Stomach smooth muscle (tissue), 2 donors: ENCODE measurements at regions not wholly inside any gene's neighbourhood (a gene's known extent, or its start where the extent isn't known, plus 50 kb on each side); places are given as distances from the start of the nearest gene placed in this dataset.
"Not testable (repeated sequence)": the region's sequence is repeated elsewhere in the genome, so short reads cannot be mapped to it uniquely, and the experiment has no call there.

Source experiments
- H3K27ac ChIP-seq: one replicate; pipeline ENCODE4 v1.7.0; 2013; ENCODE audit warnings: mild to moderate bottlenecking, low read length, inconsistent platforms
- H3K27me3 ChIP-seq, 2 donors: one replicate each; pipeline ENCODE4 v1.7.0; 2013; ENCODE audit warnings: low read length in 2 of 2; ENCODE audit not compliant: insufficient read depth in 2 of 2, control insufficient read depth in 1 of 2
- H3K36me3 ChIP-seq, 2 donors: one replicate each; pipeline ENCODE4 v1.7.0; 2013; ENCODE audit warnings: low read length in 2 of 2; ENCODE audit not compliant: control insufficient read depth in 2 of 2, insufficient read depth in 2 of 2
- H3K4me1 ChIP-seq: one replicate; pipeline ENCODE4 v1.7.0; 2013; ENCODE audit warnings: low read length; ENCODE audit not compliant: control insufficient read depth, insufficient read depth
- H3K4me3 ChIP-seq, 2 donors: one replicate each; pipeline ENCODE4 v1.7.0; 2013; ENCODE audit warnings: low read length in 2 of 2
- H3K9ac ChIP-seq, 2 donors: one replicate each; pipeline ENCODE4 v1.7.0; 2013; ENCODE audit warnings: low read length in 2 of 2, mild to moderate bottlenecking in 1 of 2
- H3K9me3 ChIP-seq, 2 donors: one replicate each; pipeline ENCODE4 v1.7.0; 2013; ENCODE audit warnings: low read length in 2 of 2; ENCODE audit not compliant: control insufficient read depth in 2 of 2
- donor health status: healthy.
- donor health status: Pancreatic carcinoma.

DNA sequence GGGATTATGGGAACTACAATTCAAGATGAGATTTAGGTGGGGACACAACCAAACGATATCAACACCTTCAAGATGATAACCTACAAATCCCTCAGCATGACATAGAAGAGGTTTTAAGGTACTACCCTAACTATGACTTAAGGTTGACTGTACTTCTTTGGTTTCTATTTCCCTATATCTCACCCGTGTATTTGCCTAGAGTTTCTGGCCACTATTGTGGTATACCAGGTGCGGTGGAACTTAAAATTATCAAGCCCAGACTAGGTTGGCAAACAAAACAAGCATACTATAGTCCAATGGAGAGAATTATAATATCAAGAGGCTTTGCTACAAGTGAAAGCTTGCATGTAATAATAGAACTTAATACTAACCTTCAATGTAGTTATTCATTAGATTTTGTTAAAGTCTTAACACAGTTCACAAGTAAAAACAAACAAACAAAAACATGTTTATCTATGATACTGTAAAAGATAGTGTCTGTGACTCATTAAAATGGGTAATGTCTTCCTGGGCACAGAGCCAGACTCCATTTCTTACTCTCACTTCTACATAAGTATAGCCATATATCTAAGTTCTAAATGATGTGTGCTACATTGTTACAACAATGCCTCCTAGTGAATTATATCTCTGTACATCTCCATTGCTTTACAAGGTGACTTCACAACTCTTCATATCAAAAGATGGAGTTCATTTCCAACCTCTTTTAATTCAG lies 479.1 kb downstream of the ZBBX start:
- no peaks in the 10 kb centered on the region for H3K9me3 ChIP-seq
- H3K4me1 ChIP-seq: no peaks in the 10 kb centered on the region
- H3K9ac ChIP-seq: no peak overlapping the region
- H3K27me3 ChIP-seq: no peaks in the 10 kb centered on the region
- H3K4me3 ChIP-seq: no peak overlapping the region
- no peaks in the 10 kb centered on the region for H3K36me3 ChIP-seq
- H3K27ac ChIP-seq: no peak overlapping the region

DNA sequence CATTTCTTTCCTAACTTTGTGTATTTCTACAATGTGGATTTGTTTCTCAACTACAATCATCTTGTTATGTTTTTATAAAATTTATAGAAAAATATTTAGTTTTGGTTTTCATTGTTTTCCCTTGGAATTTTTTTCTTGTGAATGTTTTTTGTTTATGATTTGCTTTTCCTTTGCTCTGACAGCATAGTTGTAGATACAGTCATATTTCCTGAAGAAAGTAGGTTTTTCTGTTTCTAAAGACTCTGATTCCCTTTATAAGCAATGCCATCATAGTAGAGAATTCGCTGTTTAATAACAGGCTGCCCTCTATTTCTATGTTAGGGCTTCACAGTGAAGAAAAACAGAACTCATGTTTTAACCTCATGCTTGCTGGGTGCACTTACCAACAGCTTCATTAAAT lies 482.3 kb downstream of the ZBBX start:
- no peak overlapping the region for H3K27ac ChIP-seq
- H3K9me3 ChIP-seq: no peaks in the 10 kb centered on the region
- H3K27me3 ChIP-seq: no peaks in the 10 kb centered on the region
- no peaks in the 10 kb centered on the region for H3K4me1 ChIP-seq
- H3K4me3 ChIP-seq: no peak overlapping the region
- no peaks in the 10 kb centered on the region for H3K36me3 ChIP-seq
- H3K9ac ChIP-seq: no peak overlapping the region

DNA sequence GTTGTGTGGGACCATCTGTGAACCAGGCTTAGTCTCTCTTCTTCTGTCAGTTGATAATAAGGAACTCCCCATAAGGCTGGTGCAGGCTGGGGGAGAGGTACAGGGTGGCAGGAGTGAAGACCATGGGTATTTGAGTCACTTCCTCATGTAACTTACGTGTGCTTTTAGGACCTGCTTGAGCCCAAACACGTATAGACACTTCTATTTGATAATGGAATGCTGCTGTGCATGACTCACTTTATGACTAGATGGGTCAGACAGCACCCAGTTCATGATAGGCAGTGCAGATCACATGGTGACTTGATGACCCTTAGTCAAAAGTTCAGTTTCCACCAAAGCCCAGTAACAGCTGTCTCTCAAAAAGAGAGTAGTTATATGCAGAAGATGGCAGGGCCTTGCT lies 490.9 kb downstream of the ZBBX start:
- Histone ChIP-seq H3K27ac (no peak overlapping the region), H3K4me1 (no peaks in the 10 kb centered on the region), H3K36me3 (no peaks in the 10 kb centered on the region), H3K4me3 (no peak overlapping the region), H3K27me3 (no peaks in the 10 kb centered on the region), H3K9ac (no peak overlapping the region), H3K9me3 (peaks cover 0 to 3% of the 10 kb centered on the region in 2 donors)

DNA sequence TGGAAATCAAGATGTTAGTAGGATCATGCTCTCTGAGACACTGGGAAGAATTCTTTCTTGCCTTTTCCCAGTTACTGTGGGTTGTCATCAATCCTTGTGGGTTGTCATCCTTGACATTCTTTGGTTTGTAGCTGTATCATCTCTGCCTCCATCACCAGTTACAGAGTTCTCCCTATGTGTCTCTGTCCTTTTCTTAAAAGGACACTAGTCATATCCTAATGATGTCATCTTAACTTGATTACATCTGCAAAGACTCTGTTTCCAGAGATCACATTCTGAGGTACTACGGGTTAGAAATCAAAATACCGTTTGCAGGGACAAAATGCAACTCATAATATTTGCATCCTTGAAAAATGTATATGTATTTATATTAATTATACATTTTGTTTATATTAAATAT lies 500.4 kb downstream of the ZBBX start:
- no peak overlapping the region for H3K9ac ChIP-seq
- H3K27ac ChIP-seq: no peak overlapping the region
- H3K4me3 ChIP-seq: no peak overlapping the region
- no peaks in the 10 kb centered on the region for H3K4me1 ChIP-seq
- no peaks in the 10 kb centered on the region for H3K9me3 ChIP-seq
- no peaks in the 10 kb centered on the region for H3K36me3 ChIP-seq
- H3K27me3 ChIP-seq: no peaks in the 10 kb centered on the region

DNA sequence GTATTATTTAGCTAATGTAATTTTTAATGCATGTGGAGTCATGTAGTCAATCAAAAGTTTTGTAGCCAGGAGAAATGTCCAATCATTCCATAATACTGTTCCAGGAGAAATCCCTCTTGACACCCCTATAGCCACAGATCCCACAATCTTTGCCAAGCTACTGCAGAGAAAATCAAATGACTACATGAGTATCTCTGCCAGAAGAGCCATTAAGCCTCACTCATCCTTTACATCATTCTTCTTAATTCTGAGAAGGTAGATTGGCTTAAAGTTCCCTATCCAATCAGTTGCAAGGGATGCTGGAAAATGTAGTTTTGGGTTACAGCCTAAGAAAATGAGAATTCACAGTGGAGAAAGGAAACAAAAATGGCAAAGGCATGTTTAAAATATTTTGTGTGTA lies 502.1 kb downstream of the ZBBX start:
- Histone ChIP-seq H3K4me3 (no peak overlapping the region), H3K4me1 (no peaks in the 10 kb centered on the region), H3K9ac (no peak overlapping the region)

DNA sequence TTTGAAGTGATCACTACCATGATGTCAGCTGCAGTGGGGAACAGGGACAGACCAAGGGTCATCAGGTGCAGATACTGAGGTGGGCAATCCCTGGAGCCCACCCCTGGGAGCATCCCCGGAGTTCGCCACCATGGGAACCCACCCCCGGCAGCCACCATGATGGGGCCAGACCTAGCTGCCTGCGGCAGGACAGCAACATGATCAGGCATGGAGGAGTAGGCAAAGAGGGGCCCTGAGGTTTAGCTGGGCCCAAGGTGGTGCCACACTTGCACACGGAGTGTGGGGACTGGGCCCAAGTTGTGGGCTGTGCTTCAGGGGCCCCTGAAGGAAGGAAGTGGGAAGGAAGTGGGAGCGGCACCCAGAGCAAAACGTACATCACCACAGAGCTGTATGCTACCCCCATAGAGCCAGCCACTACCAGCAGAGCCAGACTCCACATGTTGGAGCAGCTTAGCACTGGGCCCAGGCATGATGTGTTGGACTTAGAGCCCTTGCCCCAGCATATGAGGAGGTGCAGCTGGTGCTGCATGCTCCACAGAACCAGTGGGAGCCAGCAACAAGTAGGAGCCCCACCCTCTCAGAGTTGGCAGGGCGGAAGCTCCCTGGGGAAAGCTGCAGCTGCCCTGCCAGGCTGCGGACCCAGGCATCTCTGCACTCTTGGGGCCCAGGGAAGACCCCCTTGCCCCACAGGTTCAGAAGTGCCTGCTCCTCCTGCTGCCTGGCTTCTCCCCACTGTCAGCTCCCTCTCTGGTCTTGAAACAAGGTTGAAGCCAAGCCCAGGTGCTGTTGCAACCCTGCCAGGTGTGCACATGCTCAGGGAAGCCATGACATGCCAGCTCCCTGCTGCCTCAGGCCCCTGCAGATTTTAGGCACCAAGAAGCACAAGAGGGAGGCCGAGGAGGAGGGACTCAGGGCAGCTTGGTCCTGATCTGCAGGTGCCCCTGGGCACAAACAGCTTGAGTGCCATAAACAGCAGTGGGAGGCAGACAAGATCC lies 515.3 kb downstream of the ZBBX start:
- no peaks in the 10 kb centered on the region for H3K27me3 ChIP-seq
- no peaks in the 10 kb centered on the region for H3K36me3 ChIP-seq
- H3K9ac ChIP-seq: no peak overlapping the region
- H3K9me3 ChIP-seq: peaks cover 0 to 3% of the 10 kb centered on the region in 2 donors
- H3K4me3 ChIP-seq: no peak overlapping the region
- H3K4me1 ChIP-seq: no peaks in the 10 kb centered on the region
- H3K27ac ChIP-seq: no peak overlapping the region

More for the DNA sequence above, 502.1 kb downstream of the ZBBX start:
- H3K36me3 ChIP-seq: no peaks in the 10 kb centered on the region
- H3K27ac ChIP-seq: no peak overlapping the region
- no peaks in the 10 kb centered on the region for H3K9me3 ChIP-seq
- H3K27me3 ChIP-seq: no peaks in the 10 kb centered on the region

DNA sequence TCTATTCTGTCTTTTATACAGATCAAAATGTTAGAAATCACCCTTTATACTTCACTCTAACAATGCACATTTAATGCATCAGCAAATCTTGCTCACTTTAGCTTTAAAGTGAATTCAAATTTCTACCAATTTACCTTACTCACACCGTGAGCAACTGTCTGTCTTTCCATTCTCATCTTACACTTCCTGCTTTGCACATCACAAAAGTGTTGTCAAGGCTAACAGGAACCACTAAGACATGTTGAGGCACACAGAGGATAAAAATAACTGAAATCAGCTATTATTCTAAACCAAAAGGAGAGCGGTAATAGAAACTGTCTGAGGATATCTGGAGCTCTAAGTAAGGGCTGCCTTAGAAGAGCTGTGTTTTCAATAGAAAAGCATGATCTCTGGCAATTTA lies 519.9 kb downstream of the ZBBX start:
- no peaks in the 10 kb centered on the region for H3K36me3 ChIP-seq
- no peaks in the 10 kb centered on the region for H3K4me1 ChIP-seq
- peaks cover 0 to 3% of the 10 kb centered on the region in 2 donors for H3K9me3 ChIP-seq

DNA sequence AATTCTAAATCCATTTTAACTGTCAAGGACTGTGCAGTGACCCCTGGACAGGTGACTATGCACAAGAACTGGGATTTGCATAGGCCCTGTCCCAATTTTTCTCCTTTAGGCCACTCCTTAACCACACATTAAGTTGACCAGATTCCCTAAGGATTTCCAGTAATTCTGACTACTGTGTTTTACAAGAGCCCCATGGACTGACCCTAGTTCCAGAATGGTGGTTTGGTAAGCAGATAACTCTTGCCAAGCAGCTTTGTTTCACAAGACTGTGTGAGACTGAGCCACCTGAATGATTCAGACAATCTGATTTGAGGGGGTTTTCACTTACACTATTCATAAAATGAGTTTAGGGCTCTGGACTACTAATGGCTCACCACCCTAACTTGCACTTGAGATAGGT lies 535.8 kb downstream of the ZBBX start:
- H3K27me3 ChIP-seq: no peaks in the 10 kb centered on the region
- H3K9ac ChIP-seq: no peak overlapping the region
- H3K9me3 ChIP-seq: no peaks in the 10 kb centered on the region
- no peaks in the 10 kb centered on the region for H3K4me1 ChIP-seq
- no peaks in the 10 kb centered on the region for H3K36me3 ChIP-seq
- no peak overlapping the region for H3K27ac ChIP-seq
- no peak overlapping the region for H3K4me3 ChIP-seq

More for the DNA sequence above, 519.9 kb downstream of the ZBBX start:
- H3K9ac ChIP-seq: no peak overlapping the region
- no peak overlapping the region for H3K27ac ChIP-seq
- no peak overlapping the region for H3K4me3 ChIP-seq
- H3K27me3 ChIP-seq: no peaks in the 10 kb centered on the region

DNA sequence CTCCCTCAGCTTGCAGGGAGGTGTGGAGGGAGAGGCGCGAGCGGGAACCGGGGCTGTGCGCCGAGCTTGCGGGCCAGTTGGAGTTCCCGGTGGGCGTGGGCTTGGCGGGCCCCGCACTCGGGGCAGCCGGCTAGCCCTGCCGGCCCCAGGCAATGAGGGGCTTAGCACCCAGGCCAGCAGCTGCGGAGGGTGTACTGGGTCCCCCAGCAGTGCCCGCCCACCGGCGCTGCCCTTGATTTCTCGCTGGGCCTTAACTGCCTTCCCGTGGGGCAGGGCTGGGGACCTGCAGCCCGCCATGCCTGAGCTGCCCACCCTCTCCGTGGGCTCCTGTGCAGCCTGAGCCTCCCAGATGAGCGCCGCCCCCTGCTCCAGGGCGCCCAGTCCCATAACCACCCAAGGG lies 537.3 kb downstream of the ZBBX start:
- not testable (repeated sequence) for H3K27ac ChIP-seq, H3K4me1 ChIP-seq, H3K27me3 ChIP-seq, H3K36me3 ChIP-seq, H3K9me3 ChIP-seq, H3K9ac ChIP-seq, H3K4me3 ChIP-seq

DNA sequence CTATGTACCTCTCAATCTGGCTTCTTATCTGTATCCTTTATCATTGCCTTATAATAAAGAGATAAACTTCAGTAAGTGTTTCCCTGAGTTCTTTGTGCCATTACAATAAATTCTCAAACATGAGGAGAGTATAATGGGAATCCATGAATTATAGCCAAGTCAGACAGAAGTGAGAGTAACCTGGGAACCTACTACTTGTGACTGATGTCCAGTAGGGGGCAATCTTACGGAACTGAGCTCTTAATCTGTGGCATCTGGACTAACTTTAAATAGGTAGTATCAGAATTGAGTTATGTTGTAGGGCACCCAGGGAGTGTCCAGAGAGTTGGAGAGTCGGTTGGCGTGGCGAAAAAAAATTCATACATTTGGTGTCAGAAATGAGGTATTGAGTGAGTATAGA lies 542.6 kb downstream of the ZBBX start:
- H3K9ac ChIP-seq: no peak overlapping the region
- no peaks in the 10 kb centered on the region for H3K27me3 ChIP-seq
- no peaks in the 10 kb centered on the region for H3K9me3 ChIP-seq
- no peak overlapping the region for H3K27ac ChIP-seq
- no peaks in the 10 kb centered on the region for H3K4me1 ChIP-seq
- no peak overlapping the region for H3K4me3 ChIP-seq
- H3K36me3 ChIP-seq: no peaks in the 10 kb centered on the region

DNA sequence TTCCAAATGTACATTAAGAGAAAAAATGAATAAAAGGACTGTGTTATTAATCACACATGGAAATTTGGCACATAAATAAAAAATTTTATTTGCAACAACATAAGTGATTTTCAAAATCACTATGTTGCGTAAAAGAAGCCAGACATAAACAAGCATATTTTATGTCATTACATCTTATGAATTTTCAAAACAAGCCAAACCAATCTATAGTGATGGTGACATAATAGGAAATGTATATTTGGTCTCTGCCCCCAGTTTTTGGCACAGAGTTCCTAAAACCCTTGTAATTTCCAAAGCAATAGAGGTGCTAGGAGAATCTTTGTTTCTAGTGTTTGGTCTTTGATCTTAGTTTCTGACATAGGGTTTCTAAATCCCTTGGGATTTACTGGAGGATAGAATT lies 543.3 kb downstream of the ZBBX start:
- Histone ChIP-seq H3K4me1 (no peaks in the 10 kb centered on the region), H3K27me3 (no peaks in the 10 kb centered on the region), H3K9ac (no peak overlapping the region), H3K36me3 (no peaks in the 10 kb centered on the region), H3K9me3 (no peaks in the 10 kb centered on the region), H3K27ac (no peak overlapping the region), H3K4me3 (no peak overlapping the region)
